ENCODE measurements at regions not wholly inside any gene's neighbourhood (a gene's known extent, or its start where the extent isn't known, plus 50 kb on each side); places are given as distances from the start of the nearest gene placed in this dataset.

DNA sequence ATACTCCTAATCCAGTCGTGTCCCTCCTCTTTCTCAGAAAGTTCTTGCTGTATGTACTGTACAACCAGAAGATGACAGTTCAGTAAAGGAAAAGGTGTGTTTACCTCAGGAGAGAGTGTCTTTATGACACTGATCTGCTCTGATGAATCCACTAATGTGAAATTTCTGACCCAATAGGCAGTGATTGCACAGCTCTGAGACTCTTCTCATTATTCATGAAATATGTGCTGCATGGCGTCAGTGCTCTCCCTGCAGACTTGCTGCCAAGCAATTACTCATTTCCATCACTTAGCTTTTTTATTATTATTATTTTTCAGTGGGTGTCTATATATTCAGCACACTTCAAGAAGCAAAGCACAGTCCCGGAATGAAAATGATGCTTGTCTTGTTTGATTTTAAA, 389.0 kb downstream of the RASEF start:
- H3K9me3 ChIP-seq, result no peaks in the 10 kb centered on the region
- TF ChIP-seq, protein P1, sequence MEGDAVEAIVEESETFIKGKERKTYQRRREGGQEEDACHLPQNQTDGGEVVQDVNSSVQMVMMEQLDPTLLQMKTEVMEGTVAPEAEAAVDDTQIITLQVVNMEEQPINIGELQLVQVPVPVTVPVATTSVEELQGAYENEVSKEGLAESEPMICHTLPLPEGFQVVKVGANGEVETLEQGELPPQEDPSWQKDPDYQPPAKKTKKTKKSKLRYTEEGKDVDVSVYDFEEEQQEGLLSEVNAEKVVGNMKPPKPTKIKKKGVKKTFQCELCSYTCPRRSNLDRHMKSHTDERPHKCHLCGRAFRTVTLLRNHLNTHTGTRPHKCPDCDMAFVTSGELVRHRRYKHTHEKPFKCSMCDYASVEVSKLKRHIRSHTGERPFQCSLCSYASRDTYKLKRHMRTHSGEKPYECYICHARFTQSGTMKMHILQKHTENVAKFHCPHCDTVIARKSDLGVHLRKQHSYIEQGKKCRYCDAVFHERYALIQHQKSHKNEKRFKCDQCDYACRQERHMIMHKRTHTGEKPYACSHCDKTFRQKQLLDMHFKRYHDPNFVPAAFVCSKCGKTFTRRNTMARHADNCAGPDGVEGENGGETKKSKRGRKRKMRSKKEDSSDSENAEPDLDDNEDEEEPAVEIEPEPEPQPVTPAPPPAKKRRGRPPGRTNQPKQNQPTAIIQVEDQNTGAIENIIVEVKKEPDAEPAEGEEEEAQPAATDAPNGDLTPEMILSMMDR (IDR thresholded peaks at IDR 0.05), result no peak
- intact Hi-C loops (cut with DNase I), result no loop called here
- H3K4me3 ChIP-seq, result no peak overlapping the region
- H3K36me3 ChIP-seq, result no peaks in the 10 kb centered on the region
- WGBS, 2 donors, result 53 to 62% methylated on average over 3 of the region's 3 CpGs
- H3K4me1 ChIP-seq, result no peaks in the 10 kb centered on the region
- no peak for DNase-seq
- H3K27ac ChIP-seq, result no peak overlapping the region
- no peaks in the 10 kb centered on the region for H3K27me3 ChIP-seq
- ATAC-seq, result no peak

DNA sequence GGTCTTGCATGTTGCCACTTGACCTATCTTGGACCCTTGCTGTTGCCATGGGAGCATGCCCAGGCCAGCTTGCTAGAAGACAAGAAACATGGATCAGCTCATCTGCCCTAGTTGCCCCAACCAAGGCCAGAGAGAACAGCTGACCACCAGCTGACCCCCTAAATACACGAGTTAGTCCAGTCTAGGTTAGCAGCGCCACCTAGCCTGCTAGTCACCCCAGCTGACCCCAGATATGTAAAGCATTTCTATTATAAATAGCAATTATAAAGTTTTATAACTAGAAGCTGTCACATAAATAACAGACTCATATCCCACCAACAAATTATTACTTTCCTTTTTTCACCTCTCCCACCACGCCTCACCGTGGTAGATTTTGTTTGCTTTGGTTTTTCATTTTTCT, 387.8 kb downstream of the RASEF start:
- intact Hi-C loops (cut with DNase I), result no loop called here
- H3K4me3 ChIP-seq, result no peak overlapping the region
- TF ChIP-seq, protein P1 (IDR thresholded peaks at IDR 0.05), result no peak
- H3K27ac ChIP-seq, result no peak overlapping the region
- 81 to 91% methylated on average over 4 of the region's 4 CpGs for WGBS, 2 donors
- no peak for ATAC-seq
- H3K9me3 ChIP-seq, result no peaks in the 10 kb centered on the region
- no peaks in the 10 kb centered on the region for H3K27me3 ChIP-seq
- no peaks in the 10 kb centered on the region for H3K4me1 ChIP-seq
- no peaks in the 10 kb centered on the region for H3K36me3 ChIP-seq
- no peak for DNase-seq

DNA sequence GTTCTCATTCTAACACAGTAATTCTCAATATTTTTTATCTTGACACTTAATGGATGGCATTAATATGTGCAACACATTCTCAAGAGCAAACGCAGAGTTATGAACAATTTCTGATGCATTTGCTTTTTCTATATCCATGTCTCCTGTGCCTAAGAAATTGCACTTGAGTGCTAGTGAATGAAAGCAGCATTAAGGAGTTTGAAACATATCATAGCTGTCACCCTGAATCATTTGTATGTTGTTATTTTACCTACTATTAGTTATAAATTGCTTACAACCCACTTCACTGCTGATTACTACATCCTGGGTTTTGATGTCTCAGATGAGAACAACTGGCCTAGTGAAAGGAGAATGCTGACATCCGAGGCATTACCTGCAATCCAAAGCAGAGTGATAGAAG, 387.3 kb downstream of the RASEF start:
- H3K27ac ChIP-seq, result no peak overlapping the region
- 76 to 78% methylated on average over 2 of the region's 2 CpGs for WGBS, 2 donors
- ATAC-seq (no peak), DNase-seq (no peak)
- no peaks in the 10 kb centered on the region for H3K4me1 ChIP-seq
- no peaks in the 10 kb centered on the region for H3K36me3 ChIP-seq
- intact Hi-C loops (cut with DNase I), result no loop called here
- no peaks in the 10 kb centered on the region for H3K9me3 ChIP-seq
- H3K27me3 ChIP-seq, result no peaks in the 10 kb centered on the region
- H3K4me3 ChIP-seq, result no peak overlapping the region
- TF ChIP-seq, protein P1 (IDR thresholded peaks at IDR 0.05), result no peak

DNA sequence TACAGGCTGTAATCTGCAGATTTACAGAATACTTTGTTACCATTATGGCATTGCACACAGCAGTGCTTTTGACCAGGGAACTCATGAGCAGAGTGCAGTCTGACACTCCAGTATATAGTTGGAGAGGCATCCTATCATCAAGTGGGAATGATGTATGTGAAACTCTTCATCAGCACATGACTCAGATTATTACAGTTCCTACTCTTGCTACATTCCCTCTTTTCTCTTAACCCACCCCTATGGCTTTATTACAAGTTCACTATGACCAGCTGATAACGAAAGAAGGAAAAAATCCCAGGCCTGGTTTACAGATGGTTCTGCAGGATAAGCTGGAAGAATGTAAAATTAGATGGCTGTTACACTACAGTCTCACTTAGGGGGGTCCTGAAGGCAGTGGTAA, 385.9 kb downstream of the RASEF start:
- Histone ChIP-seq H3K4me1 (no peaks in the 10 kb centered on the region), H3K36me3 (no peaks in the 10 kb centered on the region), H3K4me3 (no peak overlapping the region), H3K27ac (no peak overlapping the region), H3K27me3 (no peaks in the 10 kb centered on the region), H3K9me3 (no peaks in the 10 kb centered on the region)
- TF ChIP-seq, protein P1 (IDR thresholded peaks at IDR 0.05), result no peak
- intact Hi-C loops (cut with DNase I), result no loop called here
- WGBS, 2 donors, result 79 to 88% methylated on average over 1 of the region's 1 CpG
- no peak for ATAC-seq
- no peak for DNase-seq

DNA sequence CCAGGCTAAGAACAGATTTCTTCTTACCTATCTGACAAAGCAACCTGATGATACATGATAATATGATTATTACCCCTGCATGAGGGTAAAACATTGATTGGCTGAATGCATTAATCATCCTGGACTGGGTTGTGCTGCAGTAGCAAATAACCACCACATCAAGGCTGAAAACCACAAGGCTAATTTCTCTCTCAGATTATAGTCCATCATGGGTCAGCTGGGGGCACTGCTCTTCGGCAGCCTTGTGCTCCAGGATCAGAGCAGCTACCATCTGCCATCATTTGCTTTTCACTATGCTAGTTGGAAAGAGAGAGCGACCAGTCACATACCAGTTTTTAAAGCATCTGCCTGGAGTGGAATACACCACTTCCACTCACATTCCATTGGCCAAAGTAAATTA, 383.5 kb downstream of the RASEF start:
- ATAC-seq (no peak), DNase-seq (no peak)
- Histone ChIP-seq H3K4me3 (no peak overlapping the region), H3K27me3 (no peaks in the 10 kb centered on the region), H3K27ac (no peak overlapping the region), H3K9me3 (peaks cover 0 to 2% (median 0%) of the 10 kb centered on the region in 11 donors), H3K4me1 (no peaks in the 10 kb centered on the region), H3K36me3 (no peaks in the 10 kb centered on the region)
- intact Hi-C loops (cut with DNase I), result no loop called here
- WGBS, 2 donors, result 76 to 84% methylated on average over 2 of the region's 2 CpGs
- TF ChIP-seq, protein P1 (IDR thresholded peaks at IDR 0.05), result no peak

Measured in heart right ventricle (tissue), 16 donors.